Mesenchymal stem cell (in vitro differentiated cells and primary cell): ENCODE measurements at regions not wholly inside any gene's neighbourhood (a gene's known extent, or its start where the extent isn't known, plus 50 kb on each side); places are given as distances from the start of the nearest gene placed in this dataset.

Source experiments
- DNase-seq: peaks from one replicate; pipeline ENCODE4 v3.0.0-alpha.2; 2013
- H2AFZ ChIP-seq: one replicate; pipeline ENCODE4 v1.6.1; 2013; ENCODE audit warnings: low read depth, mild to moderate bottlenecking, control low read depth, inconsistent platforms, low read length, moderate library complexity
- H2AK5ac ChIP-seq: 2 replicates; pipeline ENCODE4 v1.6.1; 2013; ENCODE audit warnings: low read length, moderate library complexity, mild to moderate bottlenecking, inconsistent platforms; ENCODE audit not compliant: severe bottlenecking
- H2BK120ac ChIP-seq: one replicate; pipeline ENCODE4 v1.6.1; 2013; ENCODE audit warnings: low read depth, mild to moderate bottlenecking, inconsistent platforms, low read length, moderate library complexity
- H2BK12ac ChIP-seq, 2 experiments: one replicate each; pipeline ENCODE4 v1.6.1; 2013; ENCODE audit warnings: inconsistent platforms in 2 of 2, low read length in 2 of 2, mild to moderate bottlenecking in 2 of 2, moderate library complexity in 2 of 2, control low read depth in 1 of 2
- H2BK15ac ChIP-seq: one replicate; pipeline ENCODE4 v1.6.1; 2013; ENCODE audit warnings: mild to moderate bottlenecking, low read depth, inconsistent platforms; ENCODE audit not compliant: poor library complexity, severe bottlenecking
- H2BK5ac ChIP-seq: 2 replicates; pipeline ENCODE4 v1.6.1; 2013; ENCODE audit warnings: low read depth, mild to moderate bottlenecking, low read length, control low read depth, inconsistent platforms; ENCODE audit not compliant: poor library complexity, severe bottlenecking
- H3K14ac ChIP-seq, 2 experiments: one replicate each; pipeline ENCODE4 v1.6.1; 2013; ENCODE audit warnings: inconsistent platforms in 2 of 2, low read length in 2 of 2, control low read depth in 1 of 2, mild to moderate bottlenecking in 1 of 2, moderate library complexity in 1 of 2
- H3K18ac ChIP-seq, 2 experiments: one replicate each; pipeline ENCODE4 v1.6.1; 2013; ENCODE audit warnings: inconsistent platforms in 2 of 2, low read length in 2 of 2, control low read depth in 1 of 2, low read depth in 1 of 2, mild to moderate bottlenecking in 1 of 2
- H3K23ac ChIP-seq, 2 experiments: one replicate each; pipeline ENCODE4 v1.6.1; 2013; ENCODE audit warnings: inconsistent platforms in 2 of 2, low read length in 2 of 2, mild to moderate bottlenecking in 2 of 2, moderate library complexity in 2 of 2, control low read depth in 1 of 2
- H3K27ac ChIP-seq: 2 replicates; pipeline ENCODE4 v1.5.1; 2013; ENCODE audit warnings: mild to moderate bottlenecking, moderate library complexity, low read length, control low read depth, inconsistent platforms; ENCODE audit not compliant: poor library complexity, severe bottlenecking
- H3K27me3 ChIP-seq, 2 experiments: 2 replicates each; pipeline versions ENCODE4 v1.6.1 to v1.7.0; 2013; ENCODE audit warnings: low read length in 2 of 2, mild to moderate bottlenecking in 2 of 2, moderate library complexity in 2 of 2, control low read depth in 1 of 2, inconsistent platforms in 1 of 2; ENCODE audit not compliant: control insufficient read depth in 1 of 2, insufficient read depth in 1 of 2
- H3K36me3 ChIP-seq, 2 experiments: 2 replicates each; pipeline versions ENCODE4 v1.6.1 to v1.7.0; 2013; ENCODE audit warnings: low read length in 2 of 2, control low read depth in 1 of 2, inconsistent platforms in 1 of 2, low read depth in 1 of 2, mild to moderate bottlenecking in 1 of 2; ENCODE audit not compliant: insufficient read depth in 2 of 2, control insufficient read depth in 1 of 2
- H3K4ac ChIP-seq, 2 experiments: one replicate each; pipeline ENCODE4 v1.6.1; 2013; ENCODE audit warnings: inconsistent platforms in 2 of 2, low read length in 2 of 2, mild to moderate bottlenecking in 2 of 2, moderate library complexity in 2 of 2, control low read depth in 1 of 2, low read depth in 1 of 2
- H3K4me1 ChIP-seq: 2 replicates; pipeline ENCODE4 v1.6.1; 2013; ENCODE audit warnings: low read depth, low read length, control low read depth; ENCODE audit not compliant: control insufficient read depth, insufficient read depth
- H3K4me2 ChIP-seq: 2 replicates; pipeline ENCODE4 v1.6.1; 2013; ENCODE audit warnings: low read length, mild to moderate bottlenecking, inconsistent platforms; ENCODE audit not compliant: poor library complexity, severe bottlenecking
- H3K4me3 ChIP-seq, 2 experiments: 2 replicates each; pipeline versions ENCODE4 v1.5.1 to v1.7.0; 2013; ENCODE audit warnings: low read length in 2 of 2, mild to moderate bottlenecking in 2 of 2, control low read depth in 1 of 2, low read depth in 1 of 2; ENCODE audit not compliant: insufficient read depth in 1 of 2
- H3K79me1 ChIP-seq: replicated peaks from 2 replicates; pipeline ENCODE4 v1.6.1; 2013; ENCODE audit warnings: mild to moderate bottlenecking, control low read depth, low read length, inconsistent platforms; ENCODE audit not compliant: poor library complexity, severe bottlenecking
- H3K9ac ChIP-seq: 2 replicates; pipeline ENCODE4 v1.7.0; 2013; ENCODE audit warnings: mild to moderate bottlenecking, low read length, moderate library complexity
- H3K9me3 ChIP-seq: 2 replicates; pipeline ENCODE4 v1.7.0; 2013; ENCODE audit warnings: mild to moderate bottlenecking, low read length; ENCODE audit not compliant: control insufficient read depth
- H4K8ac ChIP-seq: one replicate; pipeline ENCODE4 v1.6.1; 2013; ENCODE audit warnings: inconsistent platforms, mild to moderate bottlenecking, low read length, moderate library complexity
- H4K91ac ChIP-seq: one replicate; pipeline ENCODE4 v1.6.1; 2013; ENCODE audit warnings: mild to moderate bottlenecking, low read length, inconsistent platforms
- WGBS: methylation state at CpG from one replicate; pipeline ENCODE4 v1.1.7; 2013; ENCODE audit warnings: mixed read lengths; 5-methylcytosine and 5-hydroxymethylcytosine counted together

- WGBS, result 94% methylated on average over 2 of the region's 3 CpGs
- no peak for DNase-seq
Observed at GRCh38 chr13:55990631-55991030, 1150.1 kb upstream of the PRR20A start.

GRCh38 chr13:55991666-55992065 is 1149.1 kb upstream of the PRR20A start:
- no peak overlapping the region for H4K8ac ChIP-seq
- no peak overlapping the region for H3K18ac ChIP-seq
- H3K23ac ChIP-seq, result no peak overlapping the region
- no peak for DNase-seq
- H3K27me3 ChIP-seq, result no peaks in the 10 kb centered on the region
- no peak overlapping the region for H3K14ac ChIP-seq
- no peak overlapping the region for H2AK5ac ChIP-seq
- H3K27ac ChIP-seq, result no peak overlapping the region
- WGBS, result no CpG with 5 or more reads among the region's 2 CpGs
- no peak overlapping the region for H2AFZ ChIP-seq
- H3K4me3 ChIP-seq, result no peak overlapping the region
- no peak overlapping the region for H2BK15ac ChIP-seq
- H3K4me1 ChIP-seq, result no peaks in the 10 kb centered on the region
- no peak overlapping the region for H2BK5ac ChIP-seq
- H3K4me2 ChIP-seq, result no peak overlapping the region
- no peak overlapping the region for H2BK120ac ChIP-seq
- no peak overlapping the region for H2BK12ac ChIP-seq
- H3K9me3 ChIP-seq, result peaks cover 25% of the 10 kb centered on the region
- no peaks in the 10 kb centered on the region for H3K36me3 ChIP-seq
- H3K79me1 ChIP-seq, result no peaks in the 10 kb centered on the region
- no peak overlapping the region for H4K91ac ChIP-seq
- no peak overlapping the region for H3K9ac ChIP-seq
- no peak overlapping the region for H3K4ac ChIP-seq

More at GRCh38 chr13:55990631-55991030, 1150.1 kb upstream of the PRR20A start:
- Histone ChIP-seq H3K4me1 (no peaks in the 10 kb centered on the region), H3K9me3 (peaks cover 28% of the 10 kb centered on the region), H3K4me2 (no peak overlapping the region), H3K9ac (no peak overlapping the region), H2BK120ac (no peak overlapping the region), H3K27ac (no peak overlapping the region), H3K79me1 (no peaks in the 10 kb centered on the region), H2AK5ac (no peak overlapping the region), H4K8ac (no peak overlapping the region), H3K23ac (no peak overlapping the region), H2BK5ac (no peak overlapping the region), H3K4me3 (no peak overlapping the region), H3K27me3 (no peaks in the 10 kb centered on the region), H2AFZ (no peak overlapping the region), H3K14ac (no peak overlapping the region), H2BK12ac (no peak overlapping the region), H3K4ac (no peak overlapping the region), H3K36me3 (no peaks in the 10 kb centered on the region), H4K91ac (no peak overlapping the region), H3K18ac (no peak overlapping the region), H2BK15ac (no peak overlapping the region)

- WGBS, result no CpG with 5 or more reads among the region's 1 CpG
- H3K23ac ChIP-seq, result no peak overlapping the region
- H3K27me3 ChIP-seq, result no peaks in the 10 kb centered on the region
- H2BK120ac ChIP-seq, result no peak overlapping the region
- no peak overlapping the region for H4K91ac ChIP-seq
- H3K4me1 ChIP-seq, result no peaks in the 10 kb centered on the region
- no peak overlapping the region for H2BK12ac ChIP-seq
- H3K4ac ChIP-seq, result no peak overlapping the region
- H2AK5ac ChIP-seq, result no peak overlapping the region
- H3K18ac ChIP-seq, result no peak overlapping the region
- no peak overlapping the region for H3K14ac ChIP-seq
- H2BK5ac ChIP-seq, result no peak overlapping the region
- no peak for DNase-seq
- H3K27ac ChIP-seq, result no peak overlapping the region
- H3K4me3 ChIP-seq, result no peak overlapping the region
- H3K4me2 ChIP-seq, result no peak overlapping the region
- H3K9ac ChIP-seq, result no peak overlapping the region
- H3K36me3 ChIP-seq, result no peaks in the 10 kb centered on the region
- H3K79me1 ChIP-seq, result no peaks in the 10 kb centered on the region
- H4K8ac ChIP-seq, result no peak overlapping the region
- no peak overlapping the region for H2AFZ ChIP-seq
- no peak overlapping the region for H2BK15ac ChIP-seq
- peaks cover 30% of the 10 kb centered on the region for H3K9me3 ChIP-seq
Observed at GRCh38 chr13:55992145-55992544, 1148.6 kb upstream of the PRR20A start.

- Histone ChIP-seq H2BK5ac (no peak overlapping the region), H4K8ac (no peak overlapping the region), H2BK12ac (no peak overlapping the region), H3K4me3 (no peak overlapping the region), H2BK15ac (no peak overlapping the region), H3K4me2 (no peak overlapping the region), H3K4ac (no peak overlapping the region), H3K23ac (no peak overlapping the region), H3K18ac (no peak overlapping the region), H3K36me3 (no peaks in the 10 kb centered on the region), H3K9me3 (peaks cover 60% of the 10 kb centered on the region), H3K4me1 (no peaks in the 10 kb centered on the region), H3K27me3 (no peaks in the 10 kb centered on the region), H2AFZ (no peak overlapping the region), H2AK5ac (no peak overlapping the region), H3K79me1 (no peaks in the 10 kb centered on the region), H4K91ac (no peak overlapping the region), H2BK120ac (no peak overlapping the region), H3K27ac (no peak overlapping the region), H3K9ac (no peak overlapping the region), H3K14ac (no peak overlapping the region)
- no peak for DNase-seq
- WGBS, result 86% methylated on average over 2 of the region's 2 CpGs
Observed at GRCh38 chr13:55999709-56000108, 1141.0 kb upstream of the PRR20A start.
